HCT116 (cell line): ENCODE measurements at regions not wholly inside any gene's neighbourhood (a gene's known extent, or its start where the extent isn't known, plus 50 kb on each side); places are given as distances from the start of the nearest gene placed in this dataset.

ENCODE experiments used
- CBX3 ChIP-seq: IDR thresholded peaks from 2 replicates; pipeline ENCODE4 v1.6.1; 2012; ENCODE audit warnings: low read depth
- CTCF ChIP-seq, 3 experiments: fragments of 200-600 bp in 1 of 3; sonication (generic) in 1 of 3; IDR thresholded peaks in 2 of 3; conservative IDR thresholded peaks in 1 of 3; 2 replicates each; pipeline ENCODE4 v1.5.1; 2012 to 2017; ENCODE audit warnings: low read depth in 2 of 3, low read length in 2 of 3, antibody characterized with exemption in 1 of 3, borderline replicate concordance in 1 of 3, control low read depth in 1 of 3, mild to moderate bottlenecking in 1 of 3, mixed read lengths in 1 of 3, mixed run types in 1 of 3, moderate library complexity in 1 of 3; ENCODE audit not compliant: insufficient read depth in 1 of 3
- ELF1 ChIP-seq: IDR thresholded peaks from 2 replicates; pipeline ENCODE4 v1.6.1; 2012; ENCODE audit warnings: low read depth, borderline replicate concordance
- EZH2 ChIP-seq: fragments of 200-600 bp; sonication (generic); IDR thresholded peaks from 2 replicates; pipeline ENCODE4 v1.6.1; 2017; ENCODE audit warnings: antibody characterized with exemption, mixed run types
- EZH2phosphoT487 ChIP-seq: fragments of 200-600 bp; IDR thresholded peaks from 2 replicates; pipeline ENCODE4 v1.6.1; 2018; ENCODE audit warnings: antibody characterized with exemption, borderline replicate concordance
- FOSL1 ChIP-seq: IDR thresholded peaks from 2 replicates; pipeline ENCODE4 v1.6.1; 2012; ENCODE audit warnings: low read depth
- JUND ChIP-seq: IDR thresholded peaks from 2 replicates; pipeline ENCODE4 v1.6.1; 2012
- MAX ChIP-seq: IDR thresholded peaks from 2 replicates; pipeline ENCODE4 v1.6.1; 2012
- POLR2A ChIP-seq: IDR thresholded peaks from 2 replicates; pipeline ENCODE4 v1.7.0; 2011; ENCODE audit warnings: borderline replicate concordance; ENCODE audit not compliant: insufficient read depth, insufficient read length; ENCODE audit errors: extremely low read depth
- POLR2AphosphoS5 ChIP-seq: IDR thresholded peaks from 2 replicates; pipeline ENCODE4 v1.6.1; 2011; ENCODE audit warnings: mild to moderate bottlenecking, low read depth, low read length, moderate library complexity
- REST ChIP-seq: IDR thresholded peaks from 2 replicates; pipeline ENCODE4 v1.6.1; 2012; ENCODE audit warnings: low read depth
- ZBTB33 ChIP-seq: IDR thresholded peaks from 2 replicates; pipeline ENCODE4 v1.6.1; 2011; ENCODE audit warnings: mild to moderate bottlenecking, low read length, moderate library complexity; ENCODE audit not compliant: insufficient replicate concordance; ENCODE audit errors: extremely low read depth
- ZFX ChIP-seq: fragments of 450-650 bp; IDR thresholded peaks from 2 replicates; pipeline ENCODE4 v1.6.1; 2017

- no peak for TF ChIP-seq MAX
- no peak for TF ChIP-seq CTCF (IDR thresholded peaks at IDR 0.05 in 2 of 3, conservative IDR thresholded peaks at IDR 0.05 in 1 of 3; ENCODE audit: borderline replicate concordance in 1 of 3, insufficient read depth in 1 of 3, low read depth in 2 of 3, low read length in 2 of 3)
- TF ChIP-seq ZBTB33 = no peak
- TF ChIP-seq POLR2AphosphoS5 = no peak
- no peak for TF ChIP-seq REST
- TF ChIP-seq ZFX = no peak
- no peak for TF ChIP-seq CBX3
- no peak for TF ChIP-seq POLR2A
- TF ChIP-seq ELF1 = no peak
- TF ChIP-seq FOSL1 = no peak
- TF ChIP-seq JUND = no peak
- TF ChIP-seq EZH2phosphoT487 = no peak
- no peak for TF ChIP-seq EZH2
Measured at GRCh38 chr2:173806761-173807160, 158.4 kb downstream of the SP3 start.
